NCI-H1436 (cell line): ENCODE measurements at regions not wholly inside any gene's neighbourhood (a gene's known extent, or its start where the extent isn't known, plus 50 kb on each side); places are given as distances from the start of the nearest gene placed in this dataset.
"Not testable (repeated sequence)": the region's sequence is repeated elsewhere in the genome, so short reads cannot be mapped to it uniquely, and the experiment has no call there.

Experiments used
- DNase-seq: peaks from one replicate; lab custom pipeline; 2025; lab: John Stamatoyannopoulos, UW

GRCh38 chr3:65303431-65303830 is 615.6 kb upstream of the ADAMTS9 start:
- no peak for DNase-seq

- no peak for DNase-seq
Observed at GRCh38 chr3:65291448-65292125, 603.8 kb upstream of the ADAMTS9 start.

- DNase-seq: no peak
Observed at GRCh38 chr3:65288776-65289175, 601.0 kb upstream of the ADAMTS9 start.

- DNase-seq: no peak
Observed at GRCh38 chr3:65285956-65286355, 598.2 kb upstream of the ADAMTS9 start.

GRCh38 chr3:65284961-65285360 is 597.2 kb upstream of the ADAMTS9 start:
- DNase-seq: no peak

GRCh38 chr3:65284546-65284945 is 596.7 kb upstream of the ADAMTS9 start:
- no peak for DNase-seq

GRCh38 chr3:65279225-65279782 is 591.5 kb upstream of the ADAMTS9 start:
- DNase-seq: no peak

- no peak for DNase-seq
Observed at GRCh38 chr3:65277798-65278197, 590.0 kb upstream of the ADAMTS9 start.

- DNase-seq: no peak
Observed at GRCh38 chr3:65276551-65276950, 588.8 kb upstream of the ADAMTS9 start.

GRCh38 chr3:65268426-65268825 is 580.6 kb upstream of the ADAMTS9 start:
- DNase-seq: no peak

GRCh38 chr3:65265942-65266590 is 578.3 kb upstream of the ADAMTS9 start:
- DNase-seq: no peak

GRCh38 chr3:65265511-65265910 is 577.7 kb upstream of the ADAMTS9 start:
- DNase-seq: no peak

GRCh38 chr3:65262548-65262947 is 574.7 kb upstream of the ADAMTS9 start:
- DNase-seq: no peak

- DNase-seq: no peak
Observed at GRCh38 chr3:65259946-65260345, 572.1 kb upstream of the ADAMTS9 start.

- DNase-seq: not testable (repeated sequence)
Observed at GRCh38 chr3:65252914-65253313, 565.1 kb upstream of the ADAMTS9 start.

- no peak for DNase-seq
Observed at GRCh38 chr3:65252266-65252665, 564.5 kb upstream of the ADAMTS9 start.

- DNase-seq: no peak
Observed at GRCh38 chr3:65251375-65251774, 563.6 kb upstream of the ADAMTS9 start.

GRCh38 chr3:65246561-65246960 is 558.8 kb upstream of the ADAMTS9 start:
- DNase-seq: no peak

GRCh38 chr3:65245133-65246063 is 557.6 kb upstream of the ADAMTS9 start:
- no peak for DNase-seq

GRCh38 chr3:65240366-65240765 is 552.6 kb upstream of the ADAMTS9 start:
- no peak for DNase-seq

- no peak for DNase-seq
Observed at GRCh38 chr3:65238652-65239051, 550.9 kb upstream of the ADAMTS9 start.

- no peak for DNase-seq
Observed at GRCh38 chr3:65234499-65234898, 546.7 kb upstream of the ADAMTS9 start.
